NB4 (cell line): ENCODE measurements at regions not wholly inside any gene's neighbourhood (a gene's known extent, or its start where the extent isn't known, plus 50 kb on each side); places are given as distances from the start of the nearest gene placed in this dataset.

ENCODE experiments used
- MYC ChIP-seq: IDR thresholded peaks from 2 replicates; pipeline ENCODE4 v1.6.1; 2011; ENCODE audit warnings: low read depth, low read length
- TF ChIP-seq, protein P1 (sequence below): IDR thresholded peaks from one replicate; pipeline ENCODE4 v1.5.1; 2012; ENCODE audit warnings: low read depth, low read length

- TF ChIP-seq, protein P1, sequence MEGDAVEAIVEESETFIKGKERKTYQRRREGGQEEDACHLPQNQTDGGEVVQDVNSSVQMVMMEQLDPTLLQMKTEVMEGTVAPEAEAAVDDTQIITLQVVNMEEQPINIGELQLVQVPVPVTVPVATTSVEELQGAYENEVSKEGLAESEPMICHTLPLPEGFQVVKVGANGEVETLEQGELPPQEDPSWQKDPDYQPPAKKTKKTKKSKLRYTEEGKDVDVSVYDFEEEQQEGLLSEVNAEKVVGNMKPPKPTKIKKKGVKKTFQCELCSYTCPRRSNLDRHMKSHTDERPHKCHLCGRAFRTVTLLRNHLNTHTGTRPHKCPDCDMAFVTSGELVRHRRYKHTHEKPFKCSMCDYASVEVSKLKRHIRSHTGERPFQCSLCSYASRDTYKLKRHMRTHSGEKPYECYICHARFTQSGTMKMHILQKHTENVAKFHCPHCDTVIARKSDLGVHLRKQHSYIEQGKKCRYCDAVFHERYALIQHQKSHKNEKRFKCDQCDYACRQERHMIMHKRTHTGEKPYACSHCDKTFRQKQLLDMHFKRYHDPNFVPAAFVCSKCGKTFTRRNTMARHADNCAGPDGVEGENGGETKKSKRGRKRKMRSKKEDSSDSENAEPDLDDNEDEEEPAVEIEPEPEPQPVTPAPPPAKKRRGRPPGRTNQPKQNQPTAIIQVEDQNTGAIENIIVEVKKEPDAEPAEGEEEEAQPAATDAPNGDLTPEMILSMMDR = no peak
- TF ChIP-seq MYC = no peak
Observed at GRCh38 chr5:89893546-89893945, 516.0 kb downstream of the CETN3 start.
